ENCODE measurements at regions not wholly inside any gene's neighbourhood (a gene's known extent, or its start where the extent isn't known, plus 50 kb on each side); places are given as distances from the start of the nearest gene placed in this dataset.

- TF ChIP-seq, protein P1, sequence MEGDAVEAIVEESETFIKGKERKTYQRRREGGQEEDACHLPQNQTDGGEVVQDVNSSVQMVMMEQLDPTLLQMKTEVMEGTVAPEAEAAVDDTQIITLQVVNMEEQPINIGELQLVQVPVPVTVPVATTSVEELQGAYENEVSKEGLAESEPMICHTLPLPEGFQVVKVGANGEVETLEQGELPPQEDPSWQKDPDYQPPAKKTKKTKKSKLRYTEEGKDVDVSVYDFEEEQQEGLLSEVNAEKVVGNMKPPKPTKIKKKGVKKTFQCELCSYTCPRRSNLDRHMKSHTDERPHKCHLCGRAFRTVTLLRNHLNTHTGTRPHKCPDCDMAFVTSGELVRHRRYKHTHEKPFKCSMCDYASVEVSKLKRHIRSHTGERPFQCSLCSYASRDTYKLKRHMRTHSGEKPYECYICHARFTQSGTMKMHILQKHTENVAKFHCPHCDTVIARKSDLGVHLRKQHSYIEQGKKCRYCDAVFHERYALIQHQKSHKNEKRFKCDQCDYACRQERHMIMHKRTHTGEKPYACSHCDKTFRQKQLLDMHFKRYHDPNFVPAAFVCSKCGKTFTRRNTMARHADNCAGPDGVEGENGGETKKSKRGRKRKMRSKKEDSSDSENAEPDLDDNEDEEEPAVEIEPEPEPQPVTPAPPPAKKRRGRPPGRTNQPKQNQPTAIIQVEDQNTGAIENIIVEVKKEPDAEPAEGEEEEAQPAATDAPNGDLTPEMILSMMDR (conservative IDR thresholded peaks at IDR 0.05; ENCODE audit: low read depth, low read length), result no peak
- TF ChIP-seq FOS (IDR thresholded peaks at IDR 0.05; ENCODE audit: low read depth, low read length) (no peak), RFX5 (IDR thresholded peaks at IDR 0.05; ENCODE audit: low read depth, low read length) (no peak), SMC3 (IDR thresholded peaks at IDR 0.05; ENCODE audit: low read depth, low read length) (no peak), MAFK (IDR thresholded peaks at IDR 0.05; ENCODE audit: low read depth, low read length) (no peak), POLR2A (IDR thresholded peaks at IDR 0.05; ENCODE audit: low read depth, low read length) (no peak), CHD1 (IDR thresholded peaks at IDR 0.05; ENCODE audit: low read depth, low read length) (no peak), RAD21 (IDR thresholded peaks at IDR 0.05; ENCODE audit: low read length) (no peak)
Measured at GRCh38 chr5:174918655-174919054, 194.3 kb downstream of the MSX2 start.
